MM.1S (cell line): ENCODE measurements at regions not wholly inside any gene's neighbourhood (a gene's known extent, or its start where the extent isn't known, plus 50 kb on each side); places are given as distances from the start of the nearest gene placed in this dataset.

Source experiments
- DNase-seq: peaks from one replicate; pipeline ENCODE4 v3.0.0-alpha.2; 2015
- H2AFZ ChIP-seq: fragments of 300-600 bp; sonication (generic); 2 replicates; pipeline ENCODE4 v1.6.0; 2016; ENCODE audit warnings: antibody characterized with exemption, low read length
- H3F3A ChIP-seq: fragments of 300-600 bp; sonication (generic); 2 replicates; pipeline ENCODE4 v1.6.1; 2016; ENCODE audit warnings: mild to moderate bottlenecking, antibody characterized with exemption, low read length, moderate library complexity, mixed read lengths; ENCODE audit not compliant: insufficient read depth
- H3K27ac ChIP-seq: fragments of 300-600 bp; sonication (generic); 2 replicates; pipeline ENCODE4 v1.5.1; 2016; ENCODE audit warnings: mild to moderate bottlenecking, low read length
- H3K27me3 ChIP-seq: fragments of 300-600 bp; sonication (generic); replicated peaks from 2 replicates; pipeline ENCODE4 v1.6.0; 2016; ENCODE audit warnings: low read length; ENCODE audit not compliant: insufficient read depth
- H3K36me3 ChIP-seq: fragments of 300-600 bp; sonication (generic); replicated peaks from 2 replicates; pipeline ENCODE4 v1.6.1; 2016; ENCODE audit warnings: mild to moderate bottlenecking, low read length, mixed read lengths; ENCODE audit not compliant: insufficient read depth
- H3K4me1 ChIP-seq: fragments of 300-600 bp; sonication (generic); 2 replicates; pipeline ENCODE4 v1.6.1; 2016; ENCODE audit warnings: low read length, mixed read lengths
- H3K4me2 ChIP-seq: fragments of 300-600 bp; sonication (generic); 2 replicates; pipeline ENCODE4 v1.6.0; 2016; ENCODE audit warnings: low read depth, low read length
- H3K4me3 ChIP-seq: fragments of 300-600 bp; sonication (generic); 2 replicates; pipeline ENCODE4 v1.5.1; 2016; ENCODE audit warnings: low read length, mixed read lengths
- H3K79me2 ChIP-seq: fragments of 300-600 bp; sonication (generic); 2 replicates; pipeline ENCODE4 v1.6.1; 2016; ENCODE audit warnings: mixed run types, low read length, mixed read lengths
- H3K9ac ChIP-seq: fragments of 300-600 bp; sonication (generic); 2 replicates; pipeline ENCODE4 v1.6.1; 2016; ENCODE audit warnings: low read length, mixed read lengths
- H3K9me2 ChIP-seq: fragments of 300-600 bp; sonication (generic); replicated peaks from 2 replicates; pipeline ENCODE4 v1.6.1; 2016; ENCODE audit warnings: mild to moderate bottlenecking, low read length, mixed read lengths; ENCODE audit not compliant: insufficient read depth
- H3K9me3 ChIP-seq: fragments of 300-600 bp; sonication (generic); replicated peaks from 2 replicates; pipeline ENCODE4 v1.6.1; 2016; ENCODE audit warnings: mild to moderate bottlenecking, low read length, mixed read lengths; ENCODE audit not compliant: insufficient read depth
- H4K20me1 ChIP-seq: fragments of 300-600 bp; sonication (generic); 2 replicates; pipeline ENCODE4 v1.6.1; 2016; ENCODE audit warnings: mild to moderate bottlenecking, low read length, moderate library complexity, mixed read lengths; ENCODE audit not compliant: insufficient read depth
- EZH2 ChIP-seq: fragments of 300-600 bp; sonication (generic); optimal IDR thresholded peaks from 2 replicates; pipeline ENCODE3; 2017; ENCODE audit warnings: low read depth, mild to moderate bottlenecking, antibody characterized with exemption, low read length, mixed read lengths
- EZH2phosphoT487 ChIP-seq: fragments of 300-600 bp; sonication (generic); IDR thresholded peaks from 2 replicates; pipeline ENCODE4 v1.6.1; 2018; ENCODE audit warnings: antibody characterized with exemption, low read length
- TF ChIP-seq, protein P1 (sequence below): fragments of 300-600 bp; sonication (generic); IDR thresholded peaks from 2 replicates; pipeline ENCODE4 v1.5.1; 2016; ENCODE audit warnings: antibody characterized with exemption, low read length, mixed read lengths

DNA sequence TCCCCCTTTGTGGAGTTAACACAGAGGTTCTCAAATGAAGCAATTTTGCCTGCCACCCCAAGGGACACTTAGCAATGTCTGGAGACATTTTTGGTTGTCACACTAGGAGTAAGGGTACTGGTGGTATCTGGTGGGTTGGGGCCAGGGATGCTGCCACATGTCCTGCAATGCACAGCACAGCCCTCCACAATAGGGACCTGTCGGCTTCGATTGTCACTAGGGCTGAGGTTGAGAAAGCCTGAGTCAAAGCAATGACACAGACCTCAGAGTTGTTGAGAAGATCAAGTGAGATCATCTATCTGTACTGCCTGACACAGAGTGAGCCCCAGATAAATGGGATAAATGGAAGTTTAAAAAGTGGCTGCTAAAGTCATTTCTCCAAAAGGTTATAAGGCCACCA lies 249.2 kb upstream of the KLF4 start:
- no peak overlapping the region for H3K27ac ChIP-seq
- H4K20me1 ChIP-seq = no peaks in the 10 kb centered on the region
- H3K27me3 ChIP-seq = no peaks in the 10 kb centered on the region
- H3K4me1 ChIP-seq = no peaks in the 10 kb centered on the region
- H3F3A ChIP-seq = no peaks in the 10 kb centered on the region
- TF ChIP-seq EZH2 = no peak
- no peak for TF ChIP-seq EZH2phosphoT487
- TF ChIP-seq, protein P1, sequence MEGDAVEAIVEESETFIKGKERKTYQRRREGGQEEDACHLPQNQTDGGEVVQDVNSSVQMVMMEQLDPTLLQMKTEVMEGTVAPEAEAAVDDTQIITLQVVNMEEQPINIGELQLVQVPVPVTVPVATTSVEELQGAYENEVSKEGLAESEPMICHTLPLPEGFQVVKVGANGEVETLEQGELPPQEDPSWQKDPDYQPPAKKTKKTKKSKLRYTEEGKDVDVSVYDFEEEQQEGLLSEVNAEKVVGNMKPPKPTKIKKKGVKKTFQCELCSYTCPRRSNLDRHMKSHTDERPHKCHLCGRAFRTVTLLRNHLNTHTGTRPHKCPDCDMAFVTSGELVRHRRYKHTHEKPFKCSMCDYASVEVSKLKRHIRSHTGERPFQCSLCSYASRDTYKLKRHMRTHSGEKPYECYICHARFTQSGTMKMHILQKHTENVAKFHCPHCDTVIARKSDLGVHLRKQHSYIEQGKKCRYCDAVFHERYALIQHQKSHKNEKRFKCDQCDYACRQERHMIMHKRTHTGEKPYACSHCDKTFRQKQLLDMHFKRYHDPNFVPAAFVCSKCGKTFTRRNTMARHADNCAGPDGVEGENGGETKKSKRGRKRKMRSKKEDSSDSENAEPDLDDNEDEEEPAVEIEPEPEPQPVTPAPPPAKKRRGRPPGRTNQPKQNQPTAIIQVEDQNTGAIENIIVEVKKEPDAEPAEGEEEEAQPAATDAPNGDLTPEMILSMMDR = no peak
- H3K36me3 ChIP-seq = no peaks in the 10 kb centered on the region
- no peaks in the 10 kb centered on the region for H3K9me2 ChIP-seq
- DNase-seq = no peak
- H2AFZ ChIP-seq = no peak overlapping the region
- H3K9me3 ChIP-seq = no peaks in the 10 kb centered on the region
- no peaks in the 10 kb centered on the region for H3K79me2 ChIP-seq
- no peak overlapping the region for H3K4me2 ChIP-seq
- H3K4me3 ChIP-seq = no peak overlapping the region
- H3K9ac ChIP-seq = no peak overlapping the region

DNA sequence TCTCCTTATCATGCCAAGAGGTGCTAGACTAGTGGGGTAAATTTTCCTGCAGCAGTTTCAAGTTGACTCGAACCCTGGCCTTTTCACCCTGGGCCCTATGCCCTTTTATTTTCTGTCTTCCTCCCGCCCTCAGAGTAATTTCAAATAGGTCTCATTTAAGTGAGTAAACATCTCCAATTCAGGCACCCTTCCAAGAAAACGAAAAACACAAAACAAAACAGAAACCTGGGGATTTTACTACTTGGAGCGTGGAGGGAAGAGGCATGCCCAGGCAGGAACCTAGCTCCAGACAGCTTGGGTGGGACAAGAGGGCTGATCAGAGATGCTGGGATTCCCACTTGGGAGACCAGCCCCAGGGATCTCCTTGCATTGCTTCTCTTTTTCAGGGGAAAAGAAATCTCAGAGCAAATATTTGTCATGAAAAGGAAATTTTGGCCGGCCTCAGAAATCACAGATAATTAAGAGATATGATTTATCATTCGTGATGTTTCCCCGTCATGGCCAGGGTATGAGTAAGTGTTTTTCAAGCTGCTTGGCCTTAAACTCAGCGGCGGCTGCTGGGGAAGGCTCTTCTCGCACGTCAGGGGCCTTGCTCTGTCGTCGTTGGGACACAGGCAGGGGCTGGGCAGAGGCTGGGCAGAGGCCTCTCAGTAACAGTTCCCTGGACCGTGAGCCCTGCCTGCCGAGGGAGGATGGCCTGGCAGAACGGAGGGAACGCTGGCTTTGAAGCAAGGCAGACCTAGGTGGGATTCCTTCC lies 248.6 kb upstream of the KLF4 start:
- Histone ChIP-seq H3K4me3 (no peak overlapping the region), H3K9me2 (no peaks in the 10 kb centered on the region), H3K79me2 (no peaks in the 10 kb centered on the region), H3K9ac (no peak overlapping the region), H3K4me2 (no peak overlapping the region), H4K20me1 (no peaks in the 10 kb centered on the region), H3K9me3 (no peaks in the 10 kb centered on the region), H3F3A (no peaks in the 10 kb centered on the region), H3K36me3 (no peaks in the 10 kb centered on the region), H3K27ac (no peak overlapping the region), H2AFZ (no peak overlapping the region), H3K27me3 (no peaks in the 10 kb centered on the region), H3K4me1 (no peaks in the 10 kb centered on the region)
- TF ChIP-seq EZH2phosphoT487 = no peak
- TF ChIP-seq, protein P1 = no peak
- no peak for TF ChIP-seq EZH2
- no peak for DNase-seq

DNA sequence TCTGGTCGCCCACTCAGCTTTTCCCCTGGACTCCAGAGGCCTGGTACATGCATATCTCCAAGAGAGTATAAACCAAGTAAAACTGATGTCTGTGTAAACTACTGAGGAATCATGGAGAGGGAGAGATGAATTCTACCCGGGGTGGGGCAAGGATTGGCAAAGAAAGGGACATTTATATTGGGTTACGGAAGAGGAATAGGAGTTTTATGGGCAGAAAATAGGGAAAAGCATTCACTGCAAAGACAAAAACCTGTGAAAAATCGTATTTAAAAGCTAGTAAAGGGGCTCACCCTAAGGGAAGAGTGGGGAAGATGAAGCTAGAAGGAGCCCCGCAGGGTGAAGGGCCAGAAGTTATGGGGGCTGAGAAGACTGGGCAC lies 248.0 kb upstream of the KLF4 start:
- H3K27ac ChIP-seq = no peak overlapping the region
- no peaks in the 10 kb centered on the region for H3K79me2 ChIP-seq
- no peaks in the 10 kb centered on the region for H3F3A ChIP-seq
- H3K36me3 ChIP-seq = no peaks in the 10 kb centered on the region
- H3K4me1 ChIP-seq = no peaks in the 10 kb centered on the region
- no peaks in the 10 kb centered on the region for H4K20me1 ChIP-seq
- H2AFZ ChIP-seq = no peak overlapping the region
- no peak for DNase-seq
- H3K27me3 ChIP-seq = no peaks in the 10 kb centered on the region
- no peak overlapping the region for H3K4me3 ChIP-seq
- no peak overlapping the region for H3K4me2 ChIP-seq
- H3K9ac ChIP-seq = no peak overlapping the region
- no peaks in the 10 kb centered on the region for H3K9me2 ChIP-seq
- TF ChIP-seq EZH2 (no peak), EZH2phosphoT487 (no peak)
- TF ChIP-seq, protein P1 = no peak
- H3K9me3 ChIP-seq = no peaks in the 10 kb centered on the region
